Effector memory CD8-positive, alpha-beta T cell (primary cell): ENCODE measurements at regions not wholly inside any gene's neighbourhood (a gene's known extent, or its start where the extent isn't known, plus 50 kb on each side); places are given as distances from the start of the nearest gene placed in this dataset.
A peak's percentile ranks its signal among the peaks of the same experiment; 100 is the strongest.

Experiments used
- ATAC-seq: fragments of 150-1000 bp; cut with Tn5 transposase; replicated peaks from 2 replicates; pipeline ENCODE4 v1.10.0; 2021; ENCODE audit warnings: mild to moderate bottlenecking, moderate library complexity
- DNase-seq, 3 experiments: peaks; one replicate each; pipeline ENCODE4 v3.0.0; 2021
- H3K27ac Mint-ChIP-seq, 2 donors: one replicate each; pipeline ENCODE4 v1.8.0; 2022; ENCODE audit warnings: mild to moderate bottlenecking in 2 of 2, mixed read lengths in 2 of 2, moderate library complexity in 2 of 2
- H3K27me3 Mint-ChIP-seq, 2 donors: one replicate each; pipeline ENCODE4 v1.8.0; 2022; ENCODE audit warnings: mixed read lengths in 2 of 2
- H3K36me3 Mint-ChIP-seq: one replicate; pipeline ENCODE4 v1.8.0; 2022; ENCODE audit warnings: mild to moderate bottlenecking, moderate library complexity, mixed read lengths; ENCODE audit not compliant: insufficient read depth
- H3K4me1 Mint-ChIP-seq, 2 donors: one replicate each; pipeline ENCODE4 v1.8.0; 2022; ENCODE audit warnings: low read depth in 2 of 2, mixed read lengths in 2 of 2
- H3K4me3 Mint-ChIP-seq, 2 donors: one replicate each; pipeline ENCODE4 v1.8.0; 2022; ENCODE audit warnings: mild to moderate bottlenecking in 2 of 2, mixed read lengths in 2 of 2, moderate library complexity in 2 of 2
- H3K9me3 Mint-ChIP-seq, 2 donors: one replicate each; pipeline ENCODE4 v1.8.0; 2022; ENCODE audit warnings: mixed read lengths in 2 of 2

GRCh38 chr17:5864741-5865657 is 205.2 kb upstream of the WSCD1 start:
- Mint-ChIP-seq H3K27ac (no peak overlapping the region), H3K4me1 (no peaks in the 10 kb centered on the region), H3K27me3 (peaks cover 29% of the 10 kb centered on the region in 2 donors), H3K9me3 (no peaks in the 10 kb centered on the region), H3K4me3 (no peak overlapping the region), H3K36me3 (no peaks in the 10 kb centered on the region)
- ATAC-seq (no peak), DNase-seq (no peak)

GRCh38 chr17:5866978-5867377 is 203.2 kb upstream of the WSCD1 start:
- no peak overlapping the region for H3K27ac Mint-ChIP-seq
- no peaks in the 10 kb centered on the region for H3K4me1 Mint-ChIP-seq
- DNase-seq (no peak), ATAC-seq (no peak)
- no peak overlapping the region for H3K4me3 Mint-ChIP-seq
- H3K9me3 Mint-ChIP-seq: no peaks in the 10 kb centered on the region
- no peaks in the 10 kb centered on the region for H3K36me3 Mint-ChIP-seq
- H3K27me3 Mint-ChIP-seq: peaks cover 34% of the 10 kb centered on the region in 2 donors

GRCh38 chr17:5869041-5869745 is 201.0 kb upstream of the WSCD1 start:
- no peak overlapping the region for H3K4me3 Mint-ChIP-seq
- H3K27ac Mint-ChIP-seq: no peak overlapping the region
- no peaks in the 10 kb centered on the region for H3K9me3 Mint-ChIP-seq
- DNase-seq (no peak), ATAC-seq (no peak)
- no peaks in the 10 kb centered on the region for H3K4me1 Mint-ChIP-seq
- no peaks in the 10 kb centered on the region for H3K36me3 Mint-ChIP-seq
- peaks cover 32 to 44% of the 10 kb centered on the region in 2 donors for H3K27me3 Mint-ChIP-seq

GRCh38 chr17:5870231-5870953 is 199.8 kb upstream of the WSCD1 start:
- Mint-ChIP-seq H3K4me1 (no peaks in the 10 kb centered on the region), H3K36me3 (no peaks in the 10 kb centered on the region), H3K4me3 (no peak overlapping the region), H3K27me3 (peaks cover 35 to 46% of the 10 kb centered on the region in 2 donors), H3K9me3 (no peaks in the 10 kb centered on the region), H3K27ac (peak overlapping the region in 1 of 2 donors; percentile 55)
- ATAC-seq: no peak
- no peak for DNase-seq

- ATAC-seq (no peak), DNase-seq (no peak)
- Mint-ChIP-seq H3K27me3 (peaks cover 43 to 59% of the 10 kb centered on the region in 2 donors), H3K9me3 (no peaks in the 10 kb centered on the region), H3K27ac (no peak overlapping the region), H3K4me3 (no peak overlapping the region), H3K36me3 (no peaks in the 10 kb centered on the region), H3K4me1 (no peaks in the 10 kb centered on the region)
Observed at GRCh38 chr17:5871666-5872065, 198.5 kb upstream of the WSCD1 start.

GRCh38 chr17:5872831-5873230 is 197.3 kb upstream of the WSCD1 start:
- Mint-ChIP-seq H3K9me3 (no peaks in the 10 kb centered on the region), H3K27ac (no peak overlapping the region), H3K27me3 (peaks cover 49 to 71% of the 10 kb centered on the region in 2 donors), H3K36me3 (no peaks in the 10 kb centered on the region), H3K4me3 (no peak overlapping the region), H3K4me1 (no peaks in the 10 kb centered on the region)
- DNase-seq (no peak), ATAC-seq (no peak)

- DNase-seq: no peak
- no peaks in the 10 kb centered on the region for H3K4me1 Mint-ChIP-seq
- H3K27me3 Mint-ChIP-seq: peaks cover 49 to 80% of the 10 kb centered on the region in 2 donors
- no peak for ATAC-seq
- no peaks in the 10 kb centered on the region for H3K9me3 Mint-ChIP-seq
- H3K36me3 Mint-ChIP-seq: no peaks in the 10 kb centered on the region
- no peak overlapping the region for H3K27ac Mint-ChIP-seq
- H3K4me3 Mint-ChIP-seq: no peak overlapping the region
Observed at GRCh38 chr17:5873781-5874180, 196.4 kb upstream of the WSCD1 start.

GRCh38 chr17:5874486-5874885 is 195.7 kb upstream of the WSCD1 start:
- Mint-ChIP-seq H3K27ac (no peak overlapping the region), H3K36me3 (no peaks in the 10 kb centered on the region), H3K4me3 (no peak overlapping the region), H3K9me3 (no peaks in the 10 kb centered on the region), H3K4me1 (no peaks in the 10 kb centered on the region), H3K27me3 (peaks cover 49 to 80% of the 10 kb centered on the region in 2 donors)
- ATAC-seq (no peak), DNase-seq (no peak)

- Mint-ChIP-seq H3K27ac (no peak overlapping the region), H3K4me1 (no peaks in the 10 kb centered on the region), H3K9me3 (no peaks in the 10 kb centered on the region), H3K36me3 (no peaks in the 10 kb centered on the region), H3K27me3 (peaks cover 54 to 87% of the 10 kb centered on the region in 2 donors), H3K4me3 (no peak overlapping the region)
- no peak for ATAC-seq
- no peak for DNase-seq
Observed at GRCh38 chr17:5877366-5877765, 192.8 kb upstream of the WSCD1 start.

GRCh38 chr17:5877948-5878347 is 192.2 kb upstream of the WSCD1 start:
- Mint-ChIP-seq H3K4me3 (no peak overlapping the region), H3K36me3 (no peaks in the 10 kb centered on the region), H3K27ac (no peak overlapping the region), H3K9me3 (no peaks in the 10 kb centered on the region), H3K4me1 (no peaks in the 10 kb centered on the region), H3K27me3 (peaks cover 54 to 87% of the 10 kb centered on the region in 2 donors)
- DNase-seq (no peak), ATAC-seq (no peak)

GRCh38 chr17:5881849-5882248 is 188.3 kb upstream of the WSCD1 start:
- Mint-ChIP-seq H3K4me1 (no peaks in the 10 kb centered on the region), H3K36me3 (no peaks in the 10 kb centered on the region), H3K4me3 (no peak overlapping the region), H3K9me3 (no peaks in the 10 kb centered on the region), H3K27ac (no peak overlapping the region), H3K27me3 (peaks cover 41 to 64% of the 10 kb centered on the region in 2 donors)
- DNase-seq (no peak), ATAC-seq (no peak)

- Mint-ChIP-seq H3K9me3 (no peaks in the 10 kb centered on the region), H3K4me3 (no peak overlapping the region), H3K36me3 (no peaks in the 10 kb centered on the region), H3K4me1 (no peaks in the 10 kb centered on the region), H3K27me3 (peaks cover 42 to 57% of the 10 kb centered on the region in 2 donors), H3K27ac (no peak overlapping the region)
- ATAC-seq: no peak
- no peak for DNase-seq
Observed at GRCh38 chr17:5883775-5884665, 186.2 kb upstream of the WSCD1 start.

GRCh38 chr17:5885336-5885735 is 184.8 kb upstream of the WSCD1 start:
- no peaks in the 10 kb centered on the region for H3K36me3 Mint-ChIP-seq
- no peaks in the 10 kb centered on the region for H3K4me1 Mint-ChIP-seq
- no peak overlapping the region for H3K4me3 Mint-ChIP-seq
- H3K9me3 Mint-ChIP-seq: no peaks in the 10 kb centered on the region
- H3K27me3 Mint-ChIP-seq: peaks cover 42 to 60% of the 10 kb centered on the region in 2 donors
- no peak for ATAC-seq
- no peak overlapping the region for H3K27ac Mint-ChIP-seq
- DNase-seq: no peak
